Gastrocnemius medialis (tissue), 4 donors: ENCODE measurements at regions not wholly inside any gene's neighbourhood (a gene's known extent, or its start where the extent isn't known, plus 50 kb on each side); places are given as distances from the start of the nearest gene placed in this dataset.
A peak's percentile ranks its signal among the peaks of the same experiment; 100 is the strongest.

ENCODE experiments used
- ATAC-seq, 2 donors: fragments of 150-250 bp; one replicate each; pipeline ENCODE4 v1.9.1; 2016
- DNase-seq, 2 donors: peaks; one replicate each; pipeline ENCODE4 v3.0.0-alpha.2; 2019
- H3K27ac ChIP-seq, 4 donors: fragments of 200-600 bp; sonication (generic); 1 replicate in 1 of 4; 2 replicates in 3 of 4; pipeline ENCODE4 v1.5.1; 2016 to 2018; ENCODE audit warnings: mild to moderate bottlenecking in 2 of 4, moderate library complexity in 1 of 4
- H3K27me3 ChIP-seq, 3 donors: fragments of 200-600 bp; sonication (generic) in 2 of 3; 1 replicate in 1 of 3; 2 replicates in 2 of 3; pipeline versions ENCODE4 v1.5.1 to v1.6.0; 2016 to 2019; ENCODE audit warnings: mild to moderate bottlenecking in 1 of 3, moderate library complexity in 1 of 3
- H3K36me3 ChIP-seq, 2 donors: fragments of 200-600 bp; sonication (generic) in 1 of 2; one replicate each; pipeline ENCODE4 v1.5.1; 2017 to 2018
- H3K4me1 ChIP-seq, 2 donors: fragments of 200-600 bp; sonication (generic) in 1 of 2; one replicate each; pipeline ENCODE4 v1.5.1; 2016 to 2017; ENCODE audit warnings: mild to moderate bottlenecking in 2 of 2
- H3K4me3 ChIP-seq, 4 donors: fragments of 200-600 bp; sonication (generic) in 3 of 4; 1 replicate in 1 of 4; 2 replicates in 3 of 4; pipeline ENCODE4 v1.5.1; 2016 to 2019; ENCODE audit warnings: mild to moderate bottlenecking in 2 of 4
- H3K9me3 ChIP-seq, 3 donors: fragments of 200-600 bp; sonication (generic) in 2 of 3; 1 replicate in 1 of 3; 2 replicates in 2 of 3; pipeline ENCODE4 v1.5.1; 2016 to 2019
- POLR2A ChIP-seq, 2 donors: fragments of 450-650 bp; IDR thresholded peaks; one replicate each; pipeline ENCODE4 v1.6.1; 2017; ENCODE audit warnings: antibody characterized with exemption in 2 of 2, mild to moderate bottlenecking in 2 of 2, moderate library complexity in 2 of 2
- in situ Hi-C, 4 donors: fragments of 200-750 bp; cut with MboI; loops; one replicate each; pipeline versions ENCODE4 v1.15.0 to v1.8.0; 2017; ENCODE audit warnings: low sequenced_read_pairs in 4 of 4
- intact Hi-C: fragments of 100-400 bp; cut with DNase I; formaldehyde crosslinking; loops from one replicate; pipeline ENCODE4 v1.15.1; 2023; ENCODE audit warnings: low total_unique reads
- TF ChIP-seq, protein P1 (sequence below), 5 experiments: fragments of 450-650 bp in 3 of 5; fragments of 200-600 bp in 2 of 5; sonication (generic) in 2 of 5; IDR thresholded peaks in 4 of 5; conservative IDR thresholded peaks in 1 of 5; 1 replicate in 4 of 5; 2 replicates in 1 of 5; pipeline ENCODE4 v1.5.1; 2016 to 2019; ENCODE audit warnings: antibody characterized with exemption in 5 of 5, mild to moderate bottlenecking in 3 of 5, moderate library complexity in 3 of 5

DNA sequence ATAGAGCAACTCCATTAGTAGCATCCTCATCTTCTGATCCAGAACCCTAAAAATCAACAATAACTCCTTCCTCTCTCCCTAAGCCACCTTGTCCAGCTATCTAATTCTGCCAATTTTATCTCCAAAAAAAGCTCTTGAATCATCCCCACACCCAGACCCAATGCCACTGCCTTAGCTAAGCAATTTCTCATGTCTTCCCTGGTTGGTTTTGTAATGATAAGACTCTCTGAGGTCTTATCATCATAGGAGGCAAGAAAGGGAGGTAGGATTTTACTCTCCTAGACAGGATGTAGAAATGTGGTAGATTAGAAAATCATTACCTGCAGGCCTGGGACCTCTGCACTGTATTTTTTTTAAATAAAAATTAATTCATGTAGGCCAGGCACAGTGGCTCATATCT is 283.5 kb upstream of the NEBL start:
- no peak overlapping the region for H3K4me3 ChIP-seq
- H3K4me1 ChIP-seq: no peaks in the 10 kb centered on the region
- H3K27me3 ChIP-seq: peaks cover 0 to under 1% (median 0%) of the 10 kb centered on the region in 3 donors
- DNase-seq (no peak), ATAC-seq (no peak)
- TF ChIP-seq, protein P1, sequence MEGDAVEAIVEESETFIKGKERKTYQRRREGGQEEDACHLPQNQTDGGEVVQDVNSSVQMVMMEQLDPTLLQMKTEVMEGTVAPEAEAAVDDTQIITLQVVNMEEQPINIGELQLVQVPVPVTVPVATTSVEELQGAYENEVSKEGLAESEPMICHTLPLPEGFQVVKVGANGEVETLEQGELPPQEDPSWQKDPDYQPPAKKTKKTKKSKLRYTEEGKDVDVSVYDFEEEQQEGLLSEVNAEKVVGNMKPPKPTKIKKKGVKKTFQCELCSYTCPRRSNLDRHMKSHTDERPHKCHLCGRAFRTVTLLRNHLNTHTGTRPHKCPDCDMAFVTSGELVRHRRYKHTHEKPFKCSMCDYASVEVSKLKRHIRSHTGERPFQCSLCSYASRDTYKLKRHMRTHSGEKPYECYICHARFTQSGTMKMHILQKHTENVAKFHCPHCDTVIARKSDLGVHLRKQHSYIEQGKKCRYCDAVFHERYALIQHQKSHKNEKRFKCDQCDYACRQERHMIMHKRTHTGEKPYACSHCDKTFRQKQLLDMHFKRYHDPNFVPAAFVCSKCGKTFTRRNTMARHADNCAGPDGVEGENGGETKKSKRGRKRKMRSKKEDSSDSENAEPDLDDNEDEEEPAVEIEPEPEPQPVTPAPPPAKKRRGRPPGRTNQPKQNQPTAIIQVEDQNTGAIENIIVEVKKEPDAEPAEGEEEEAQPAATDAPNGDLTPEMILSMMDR (IDR thresholded peaks at IDR 0.05 in 4 of 5, conservative IDR thresholded peaks at IDR 0.05 in 1 of 5): no peak
- TF ChIP-seq POLR2A (IDR thresholded peaks at IDR 0.05): no peak
- no peaks in the 10 kb centered on the region for H3K36me3 ChIP-seq
- in situ Hi-C loops (no loop called here), intact Hi-C loops (no loop called here)
- H3K9me3 ChIP-seq: no peaks in the 10 kb centered on the region
- H3K27ac ChIP-seq: no peak overlapping the region

DNA sequence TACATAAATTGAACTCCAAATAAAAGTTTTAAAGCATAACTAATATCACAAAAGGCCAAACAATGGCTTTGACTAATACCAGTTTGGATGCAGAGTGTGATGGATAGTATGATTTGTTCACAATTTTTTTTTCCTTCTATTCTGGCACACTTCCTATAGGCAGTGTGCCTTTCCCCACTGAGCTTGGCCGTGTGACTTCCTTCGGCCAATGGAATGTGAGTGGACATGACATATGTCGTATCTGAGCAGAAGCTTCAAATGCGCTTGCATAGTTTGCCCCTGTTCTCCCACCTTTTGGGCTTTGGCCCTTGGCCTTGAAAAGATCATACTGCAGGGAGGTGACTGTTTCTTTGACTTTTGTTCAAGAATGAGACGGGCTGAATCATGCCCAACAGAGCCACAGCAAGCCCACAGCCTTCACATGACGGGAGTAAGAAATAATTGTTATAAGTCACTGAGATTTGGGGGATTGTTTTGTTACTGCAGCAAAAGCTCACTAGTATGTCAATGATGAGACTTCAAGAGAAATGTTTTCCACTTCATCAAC is 279.9 kb upstream of the NEBL start:
- no peaks in the 10 kb centered on the region for H3K36me3 ChIP-seq
- ATAC-seq (no peak), DNase-seq (no peak)
- intact Hi-C loops (no loop called here), in situ Hi-C loops (no loop called here)
- H3K27me3 ChIP-seq: peaks cover 20 to 22% (median 21%) of the 10 kb centered on the region in 3 donors
- no peaks in the 10 kb centered on the region for H3K9me3 ChIP-seq
- H3K27ac ChIP-seq: no peak overlapping the region
- TF ChIP-seq POLR2A (IDR thresholded peaks at IDR 0.05): no peak
- TF ChIP-seq, protein P1 (IDR thresholded peaks at IDR 0.05 in 4 of 5, conservative IDR thresholded peaks at IDR 0.05 in 1 of 5): no peak
- H3K4me3 ChIP-seq: no peak overlapping the region
- H3K4me1 ChIP-seq: peaks cover 4 to 14% of the 10 kb centered on the region in 2 donors

DNA sequence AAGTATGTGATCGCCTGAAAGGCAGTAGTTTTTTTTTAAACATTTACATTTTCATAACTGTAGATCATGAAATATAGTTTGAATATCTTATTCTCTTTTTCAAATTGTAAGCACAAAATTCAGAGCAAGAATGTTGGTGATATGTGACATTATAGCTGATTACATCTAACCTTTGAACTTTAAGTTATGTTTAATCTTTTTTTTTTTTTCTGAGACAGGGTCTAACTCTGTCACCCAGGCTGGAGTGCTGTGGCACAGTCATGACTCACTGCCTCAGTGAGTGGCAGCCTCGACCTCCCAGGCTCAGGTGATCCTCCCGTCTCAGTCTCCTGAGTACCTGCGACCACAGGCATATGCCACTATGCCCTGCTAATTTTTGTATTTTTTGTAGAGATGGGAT is 278.7 kb upstream of the NEBL start:
- Histone ChIP-seq H3K36me3 (no peaks in the 10 kb centered on the region), H3K27ac (no peak overlapping the region), H3K4me1 (peaks cover 4 to 14% of the 10 kb centered on the region in 2 donors), H3K9me3 (no peaks in the 10 kb centered on the region), H3K27me3 (peaks cover 20 to 27% (median 21%) of the 10 kb centered on the region in 3 donors), H3K4me3 (no peak overlapping the region)
- in situ Hi-C loops: no loop called here
- ATAC-seq (no peak), DNase-seq (no peak)
- TF ChIP-seq, protein P1 (IDR thresholded peaks at IDR 0.05 in 4 of 5, conservative IDR thresholded peaks at IDR 0.05 in 1 of 5): no peak
- no peak for TF ChIP-seq POLR2A (IDR thresholded peaks at IDR 0.05)
- intact Hi-C loops: no loop called here

DNA sequence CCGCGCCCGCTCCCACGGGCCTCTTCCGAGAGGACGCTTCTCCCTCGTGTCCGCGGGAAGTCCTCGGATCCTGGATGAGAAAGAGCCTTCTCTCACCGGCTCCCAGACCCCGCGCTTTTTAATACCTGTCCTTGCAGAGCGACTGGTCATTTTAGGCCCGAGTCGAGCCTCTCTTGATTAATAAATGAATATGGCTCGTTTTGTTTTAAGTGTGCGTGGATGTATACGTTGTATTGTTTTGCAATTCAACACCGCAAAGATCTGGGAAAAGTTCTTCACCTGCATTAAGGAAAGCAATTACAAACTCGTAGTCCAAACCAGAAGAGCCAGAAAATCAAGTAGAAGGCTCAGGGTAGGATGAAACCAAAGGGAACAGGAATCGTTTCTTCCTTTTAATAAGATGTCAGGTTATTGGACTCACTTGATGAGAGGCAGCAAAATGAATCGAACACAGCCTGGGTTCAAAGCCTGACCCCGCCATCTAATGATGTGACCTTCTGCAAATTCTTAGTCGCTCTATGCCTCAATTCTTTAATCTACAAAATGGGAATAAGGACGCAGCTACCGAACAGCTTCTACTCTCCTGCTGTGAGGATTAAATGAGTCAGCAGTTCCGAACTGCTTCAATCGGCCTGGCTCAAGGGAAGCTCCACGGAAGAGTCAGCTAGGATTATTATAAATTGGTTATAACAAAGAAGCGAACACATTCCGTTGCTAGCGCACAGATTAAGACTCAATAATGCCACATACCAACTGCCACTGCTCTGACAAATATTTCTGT is 277.8 kb upstream of the NEBL start:
- ATAC-seq: no peak
- peak overlapping the region; percentile 47 to 57 (median 50) for H3K4me3 ChIP-seq
- H3K27ac ChIP-seq: no peak overlapping the region
- intact Hi-C loops (no loop called here), in situ Hi-C loops (no loop called here)
- TF ChIP-seq, protein P1 (IDR thresholded peaks at IDR 0.05 in 4 of 5, conservative IDR thresholded peaks at IDR 0.05 in 1 of 5): no peak
- no peak for TF ChIP-seq POLR2A (IDR thresholded peaks at IDR 0.05)
- no peaks in the 10 kb centered on the region for H3K36me3 ChIP-seq
- H3K27me3 ChIP-seq: peaks cover 20 to 27% (median 23%) of the 10 kb centered on the region in 3 donors
- DNase-seq: no peak
- peaks cover 4 to 14% of the 10 kb centered on the region in 2 donors for H3K4me1 ChIP-seq
- H3K9me3 ChIP-seq: no peaks in the 10 kb centered on the region
